SH-SY5Y (cell line): ENCODE measurements at regions not wholly inside any gene's neighbourhood (a gene's known extent, or its start where the extent isn't known, plus 50 kb on each side); places are given as distances from the start of the nearest gene placed in this dataset.

ENCODE experiments used
- GATA2 ChIP-seq: IDR thresholded peaks from 2 replicates; pipeline ENCODE4 v1.6.1; 2011; ENCODE audit warnings: mild to moderate bottlenecking, low read depth, low read length
- GATA3 ChIP-seq: IDR thresholded peaks from 2 replicates; pipeline ENCODE4 v1.6.1; 2011; ENCODE audit warnings: low read depth, mild to moderate bottlenecking, low read length, moderate library complexity

GRCh38 chr7:12833829-12834228, 146.4 kb downstream of the ARL4A start:
- TF ChIP-seq GATA2 (no peak), GATA3 (no peak)
